ENCODE measurements at regions not wholly inside any gene's neighbourhood (a gene's known extent, or its start where the extent isn't known, plus 50 kb on each side); places are given as distances from the start of the nearest gene placed in this dataset.

DNA sequence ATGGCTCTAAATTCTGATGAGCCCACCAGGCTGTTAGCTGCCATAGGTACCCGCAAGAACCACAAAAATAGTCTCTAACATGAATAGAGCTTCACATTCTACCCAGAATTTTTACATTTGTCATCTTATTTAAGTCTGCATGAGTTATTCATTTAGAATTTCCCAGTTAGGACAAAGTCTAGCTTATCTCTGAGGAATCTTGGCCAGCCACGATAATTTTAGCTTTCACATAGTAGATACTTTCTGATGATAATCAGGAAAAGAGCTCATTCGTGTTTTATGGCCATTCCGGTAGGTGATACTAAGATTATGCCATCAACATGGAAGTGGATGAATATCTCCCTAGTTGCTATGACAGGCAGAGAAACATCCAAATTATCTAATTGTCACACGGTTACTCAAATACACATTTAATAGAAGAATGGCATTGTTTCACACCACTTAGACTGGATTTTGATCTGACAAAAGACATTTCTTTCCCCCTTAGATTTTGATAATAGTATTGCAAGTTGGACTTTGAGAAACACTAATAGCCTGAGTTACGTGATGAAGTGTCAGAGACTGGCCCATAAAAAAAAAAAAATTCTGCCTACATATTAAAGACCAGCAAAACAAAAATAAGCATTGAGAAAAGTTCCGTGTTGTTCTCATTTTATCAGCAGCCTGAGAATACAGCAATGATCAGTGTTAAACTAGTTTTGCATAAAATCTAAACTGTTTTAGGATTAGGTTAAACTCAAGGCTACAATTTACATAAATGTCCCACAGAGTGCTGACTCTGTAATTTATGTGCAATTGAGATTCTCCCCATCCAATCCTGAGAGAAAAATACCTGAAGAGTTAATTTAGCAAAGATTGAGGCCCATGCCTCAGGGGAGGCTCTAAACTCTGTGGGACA, 397.5 kb upstream of the ARID1B start:
- H3K9ac ChIP-seq (ENCODE audit: low read length) = no peak overlapping the region
- H4K20me1 ChIP-seq (ENCODE audit: insufficient read depth) = no peaks in the 10 kb centered on the region
- no peak overlapping the region for H3K4me2 ChIP-seq (ENCODE audit: low read length)
- no peaks in the 10 kb centered on the region for H3K36me3 ChIP-seq (ENCODE audit: insufficient read depth, low read length)
- H3K27me3 ChIP-seq (ENCODE audit: insufficient read depth, low read depth, low read length) = no peaks in the 10 kb centered on the region
- no peak overlapping the region for H2AFZ ChIP-seq (ENCODE audit: low read depth, low read length)
- no peaks in the 10 kb centered on the region for H3K9me3 ChIP-seq (ENCODE audit: low read length)
- TF ChIP-seq EP300 (conservative IDR thresholded peaks at IDR 0.05; ENCODE audit: poor library complexity, severe bottlenecking) (no peak), POLR2AphosphoS5 (IDR thresholded peaks at IDR 0.05) (no peak), MXI1 (conservative IDR thresholded peaks at IDR 0.05; ENCODE audit: poor library complexity, severe bottlenecking) (no peak), RAD21 (conservative IDR thresholded peaks at IDR 0.05) (no peak), TAF1 (IDR thresholded peaks at IDR 0.05; ENCODE audit: low read depth) (no peak), CTCF (IDR thresholded peaks at IDR 0.05; ENCODE audit: poor library complexity, severe bottlenecking) (no peak), EZH2 (IDR thresholded peaks at IDR 0.05; ENCODE audit: borderline replicate concordance, insufficient read depth, low read length, poor library complexity, severe bottlenecking) (no peak), SMC3 (conservative IDR thresholded peaks at IDR 0.05; ENCODE audit: poor library complexity) (no peak)
- TF ChIP-seq, protein P1, sequence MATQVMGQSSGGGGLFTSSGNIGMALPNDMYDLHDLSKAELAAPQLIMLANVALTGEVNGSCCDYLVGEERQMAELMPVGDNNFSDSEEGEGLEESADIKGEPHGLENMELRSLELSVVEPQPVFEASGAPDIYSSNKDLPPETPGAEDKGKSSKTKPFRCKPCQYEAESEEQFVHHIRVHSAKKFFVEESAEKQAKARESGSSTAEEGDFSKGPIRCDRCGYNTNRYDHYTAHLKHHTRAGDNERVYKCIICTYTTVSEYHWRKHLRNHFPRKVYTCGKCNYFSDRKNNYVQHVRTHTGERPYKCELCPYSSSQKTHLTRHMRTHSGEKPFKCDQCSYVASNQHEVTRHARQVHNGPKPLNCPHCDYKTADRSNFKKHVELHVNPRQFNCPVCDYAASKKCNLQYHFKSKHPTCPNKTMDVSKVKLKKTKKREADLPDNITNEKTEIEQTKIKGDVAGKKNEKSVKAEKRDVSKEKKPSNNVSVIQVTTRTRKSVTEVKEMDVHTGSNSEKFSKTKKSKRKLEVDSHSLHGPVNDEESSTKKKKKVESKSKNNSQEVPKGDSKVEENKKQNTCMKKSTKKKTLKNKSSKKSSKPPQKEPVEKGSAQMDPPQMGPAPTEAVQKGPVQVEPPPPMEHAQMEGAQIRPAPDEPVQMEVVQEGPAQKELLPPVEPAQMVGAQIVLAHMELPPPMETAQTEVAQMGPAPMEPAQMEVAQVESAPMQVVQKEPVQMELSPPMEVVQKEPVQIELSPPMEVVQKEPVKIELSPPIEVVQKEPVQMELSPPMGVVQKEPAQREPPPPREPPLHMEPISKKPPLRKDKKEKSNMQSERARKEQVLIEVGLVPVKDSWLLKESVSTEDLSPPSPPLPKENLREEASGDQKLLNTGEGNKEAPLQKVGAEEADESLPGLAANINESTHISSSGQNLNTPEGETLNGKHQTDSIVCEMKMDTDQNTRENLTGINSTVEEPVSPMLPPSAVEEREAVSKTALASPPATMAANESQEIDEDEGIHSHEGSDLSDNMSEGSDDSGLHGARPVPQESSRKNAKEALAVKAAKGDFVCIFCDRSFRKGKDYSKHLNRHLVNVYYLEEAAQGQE (IDR thresholded peaks at IDR 0.05; ENCODE audit: borderline replicate concordance) = no peak
- no peaks in the 10 kb centered on the region for H3K79me2 ChIP-seq (replicated peaks; ENCODE audit: insufficient read depth, low read length)
- no peaks in the 10 kb centered on the region for H3F3A ChIP-seq (ENCODE audit: insufficient read depth, low read length, poor library complexity, severe bottlenecking)
- no peak overlapping the region for H3K4me3 ChIP-seq (ENCODE audit: low read length)
- H3K27ac ChIP-seq (ENCODE audit: low read length) = no peak overlapping the region
- H3K9me2 ChIP-seq (ENCODE audit: insufficient read depth, low read length) = no peaks in the 10 kb centered on the region

GRCh38 chr6:156378853-156379252, 398.3 kb upstream of the ARID1B start:
- no peak overlapping the region for H3K4me3 ChIP-seq (ENCODE audit: low read length)
- no peaks in the 10 kb centered on the region for H3K9me3 ChIP-seq (ENCODE audit: low read length)
- no peak overlapping the region for H3K9ac ChIP-seq (ENCODE audit: low read length)
- H3F3A ChIP-seq (ENCODE audit: insufficient read depth, low read length, poor library complexity, severe bottlenecking) = no peaks in the 10 kb centered on the region
- no peak overlapping the region for H3K4me2 ChIP-seq (ENCODE audit: low read length)
- no peaks in the 10 kb centered on the region for H3K79me2 ChIP-seq (replicated peaks; ENCODE audit: insufficient read depth, low read length)
- no peaks in the 10 kb centered on the region for H3K27me3 ChIP-seq (ENCODE audit: insufficient read depth, low read depth, low read length)
- H3K27ac ChIP-seq (ENCODE audit: low read length) = no peak overlapping the region
- H4K20me1 ChIP-seq (ENCODE audit: insufficient read depth) = no peaks in the 10 kb centered on the region
- no peak overlapping the region for H2AFZ ChIP-seq (ENCODE audit: low read depth, low read length)
- no peaks in the 10 kb centered on the region for H3K36me3 ChIP-seq (ENCODE audit: insufficient read depth, low read length)
- H3K9me2 ChIP-seq (ENCODE audit: insufficient read depth, low read length) = no peaks in the 10 kb centered on the region
- TF ChIP-seq, protein P1 (IDR thresholded peaks at IDR 0.05; ENCODE audit: borderline replicate concordance) = no peak
- no peak for TF ChIP-seq EZH2 (IDR thresholded peaks at IDR 0.05; ENCODE audit: borderline replicate concordance, insufficient read depth, low read length, poor library complexity, severe bottlenecking)
- TF ChIP-seq RAD21 (conservative IDR thresholded peaks at IDR 0.05) = no peak
- TF ChIP-seq POLR2AphosphoS5 (IDR thresholded peaks at IDR 0.05) = no peak
- TF ChIP-seq CTCF (IDR thresholded peaks at IDR 0.05; ENCODE audit: poor library complexity, severe bottlenecking) = no peak
- TF ChIP-seq MXI1 (conservative IDR thresholded peaks at IDR 0.05; ENCODE audit: poor library complexity, severe bottlenecking) = no peak
- no peak for TF ChIP-seq EP300 (conservative IDR thresholded peaks at IDR 0.05; ENCODE audit: poor library complexity, severe bottlenecking)
- TF ChIP-seq SMC3 (conservative IDR thresholded peaks at IDR 0.05; ENCODE audit: poor library complexity) = no peak
- TF ChIP-seq TAF1 (IDR thresholded peaks at IDR 0.05; ENCODE audit: low read depth) = no peak

All from neural cell (in vitro differentiated cells).